ENCODE measurements at regions not wholly inside any gene's neighbourhood (a gene's known extent, or its start where the extent isn't known, plus 50 kb on each side); places are given as distances from the start of the nearest gene placed in this dataset.
A peak's percentile ranks its signal among the peaks of the same experiment; 100 is the strongest.

DNA sequence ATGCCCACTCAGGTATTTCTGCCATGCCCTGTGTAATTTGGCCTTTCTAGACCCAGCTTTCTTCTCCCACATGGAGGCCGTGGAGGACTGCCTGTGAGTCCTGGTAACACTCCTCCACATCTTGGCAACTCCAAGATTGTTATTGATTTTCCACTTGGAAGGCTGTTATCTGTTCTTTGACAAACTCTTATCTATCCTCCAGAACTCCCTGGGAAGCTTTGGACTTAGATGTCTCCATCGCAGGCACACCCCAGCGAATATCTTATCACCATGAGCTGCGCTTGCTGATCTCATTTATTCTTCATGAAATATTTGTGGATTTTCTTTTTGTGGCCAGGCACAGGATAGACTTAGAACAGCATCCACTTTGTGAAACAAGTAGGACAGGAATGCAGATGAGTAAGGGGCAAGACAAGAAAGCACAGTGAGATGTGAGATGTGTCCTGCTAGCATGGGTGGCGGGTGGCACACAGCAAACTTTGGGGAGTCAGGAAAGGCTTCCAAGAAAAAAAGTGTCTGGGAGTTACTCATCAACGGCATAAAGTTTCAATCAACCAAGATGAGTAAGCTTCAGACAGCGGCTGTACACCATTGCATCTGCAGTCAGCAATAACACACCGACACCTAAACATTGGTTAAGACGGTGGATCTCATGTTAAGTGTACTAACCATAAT is 84.5 kb upstream of the IRS2 start:
- DNase-seq = no peak
- WGBS, 4 donors = 88 to 91% (median 90%) methylated on average over 9 of the region's 9 CpGs
- peak overlapping the region in 1 of 4 donors; percentile 46 for H3K4me3 ChIP-seq
- H3K9me3 ChIP-seq (replicated peaks in 1 of 3) = no peaks in the 10 kb centered on the region
- TF ChIP-seq CTCF (IDR thresholded peaks at IDR 0.05) = no peak
- no peak for TF ChIP-seq POLR2A (IDR thresholded peaks at IDR 0.05)
- H3K4me1 ChIP-seq (replicated peaks in 1 of 2) = peaks cover 37 to 48% of the 10 kb centered on the region in 2 donors
- peak overlapping the region in 3 of 5 donors; percentile 81 to 92 (median 82) for H3K27ac ChIP-seq
- H3K36me3 ChIP-seq (replicated peaks in 1 of 2) = no peaks in the 10 kb centered on the region
- no peaks in the 10 kb centered on the region for H3K27me3 ChIP-seq
- intact Hi-C loops (cut with DNase I) = no loop called here

DNA sequence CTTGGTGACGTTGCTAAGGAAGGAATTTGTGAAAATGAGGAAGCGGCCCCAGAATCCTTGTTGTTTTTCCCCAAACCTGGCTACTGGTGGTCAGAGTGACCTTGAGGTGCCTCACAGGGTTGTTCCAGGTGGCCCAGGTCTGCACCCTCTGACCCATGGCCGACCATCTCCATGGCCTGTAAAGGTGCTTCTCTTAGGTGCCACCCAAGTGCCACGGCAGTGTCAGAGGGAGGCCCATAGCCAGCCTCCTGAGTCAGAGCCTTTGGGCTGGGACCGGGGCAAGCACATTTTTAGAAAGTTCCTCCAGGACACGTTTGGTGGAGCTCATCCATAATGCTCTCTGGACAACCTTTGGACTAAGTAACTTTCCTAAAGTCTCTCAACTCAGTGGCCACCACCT is 83.9 kb upstream of the IRS2 start:
- peak overlapping the region in 1 of 4 donors; percentile 46 for H3K4me3 ChIP-seq
- WGBS, 4 donors = 58 to 70% (median 67%) methylated on average over 5 to 6 of the region's 6 CpGs
- no peaks in the 10 kb centered on the region for H3K27me3 ChIP-seq
- DNase-seq = no peak
- no peaks in the 10 kb centered on the region for H3K9me3 ChIP-seq (replicated peaks in 1 of 3)
- no peaks in the 10 kb centered on the region for H3K36me3 ChIP-seq (replicated peaks in 1 of 2)
- TF ChIP-seq CTCF (IDR thresholded peaks at IDR 0.05) (no peak), POLR2A (IDR thresholded peaks at IDR 0.05) (no peak)
- intact Hi-C loops (cut with DNase I) = no loop called here
- peaks cover 35 to 42% of the 10 kb centered on the region in 2 donors for H3K4me1 ChIP-seq (replicated peaks in 1 of 2)
- peak overlapping the region; percentile 60 to 92 (median 81) for H3K27ac ChIP-seq

- H3K36me3 ChIP-seq (replicated peaks in 1 of 2) = no peaks in the 10 kb centered on the region
- TF ChIP-seq POLR2A (IDR thresholded peaks at IDR 0.05) = peak; percentile 14 to 64
- TF ChIP-seq CTCF (IDR thresholded peaks at IDR 0.05) = peak in 5 of 6 experiments; percentile 25 to 54 (median 32)
- H3K27ac ChIP-seq = peak overlapping the region; percentile 60 to 92 (median 81)
- H3K4me3 ChIP-seq = peak overlapping the region in 2 of 4 donors; percentile 5 to 46
- 15 to 25% (median 21%) methylated on average over 34 to 43 of the region's 43 CpGs for WGBS, 4 donors
- intact Hi-C loops (cut with DNase I) = no loop called here
- DNase-seq = peak; percentile 81 to 97 (median 93)
- H3K27me3 ChIP-seq = no peaks in the 10 kb centered on the region
- no peaks in the 10 kb centered on the region for H3K9me3 ChIP-seq (replicated peaks in 1 of 3)
- peaks cover 28 to 35% of the 10 kb centered on the region in 2 donors for H3K4me1 ChIP-seq (replicated peaks in 1 of 2)
Measured at GRCh38 chr13:109869312-109870237, 83.2 kb upstream of the IRS2 start.

All from adrenal gland (tissue), 9 donors.